DMS153 (cell line): ENCODE measurements at regions not wholly inside any gene's neighbourhood (a gene's known extent, or its start where the extent isn't known, plus 50 kb on each side); places are given as distances from the start of the nearest gene placed in this dataset.
A peak's percentile ranks its signal among the peaks of the same experiment; 100 is the strongest.
"Not testable (repeated sequence)": the region's sequence is repeated elsewhere in the genome, so short reads cannot be mapped to it uniquely, and the experiment has no call there.

Source experiments
- DNase-seq: peaks from one replicate; lab custom pipeline; 2025; lab: John Stamatoyannopoulos, UW

DNA sequence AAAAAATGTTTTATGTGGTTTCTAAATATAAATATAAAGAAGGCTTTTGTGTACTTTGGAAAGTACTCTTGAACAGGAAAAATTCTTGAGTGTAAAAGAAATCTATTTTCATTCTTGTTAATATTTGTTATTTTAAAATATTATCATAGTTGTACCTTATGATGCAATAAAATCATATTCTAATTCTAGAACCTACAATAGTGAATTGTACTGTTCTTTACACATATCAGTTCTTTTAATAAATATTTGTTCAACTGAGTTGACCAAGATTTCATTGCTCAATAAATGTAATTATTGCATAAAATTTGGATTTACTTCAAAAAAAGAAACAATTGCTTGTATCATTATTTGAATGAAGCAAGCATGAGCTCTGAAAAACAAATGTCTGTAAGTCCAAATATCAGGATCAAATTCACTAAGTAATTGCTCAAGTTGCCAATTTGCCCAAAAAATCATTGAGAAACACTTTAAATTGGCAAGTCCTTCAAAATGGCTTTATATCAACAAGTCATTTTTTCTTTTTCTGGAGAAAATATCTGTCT is 191.6 kb upstream of the SLC16A7 start:
- DNase-seq = no peak

DNA sequence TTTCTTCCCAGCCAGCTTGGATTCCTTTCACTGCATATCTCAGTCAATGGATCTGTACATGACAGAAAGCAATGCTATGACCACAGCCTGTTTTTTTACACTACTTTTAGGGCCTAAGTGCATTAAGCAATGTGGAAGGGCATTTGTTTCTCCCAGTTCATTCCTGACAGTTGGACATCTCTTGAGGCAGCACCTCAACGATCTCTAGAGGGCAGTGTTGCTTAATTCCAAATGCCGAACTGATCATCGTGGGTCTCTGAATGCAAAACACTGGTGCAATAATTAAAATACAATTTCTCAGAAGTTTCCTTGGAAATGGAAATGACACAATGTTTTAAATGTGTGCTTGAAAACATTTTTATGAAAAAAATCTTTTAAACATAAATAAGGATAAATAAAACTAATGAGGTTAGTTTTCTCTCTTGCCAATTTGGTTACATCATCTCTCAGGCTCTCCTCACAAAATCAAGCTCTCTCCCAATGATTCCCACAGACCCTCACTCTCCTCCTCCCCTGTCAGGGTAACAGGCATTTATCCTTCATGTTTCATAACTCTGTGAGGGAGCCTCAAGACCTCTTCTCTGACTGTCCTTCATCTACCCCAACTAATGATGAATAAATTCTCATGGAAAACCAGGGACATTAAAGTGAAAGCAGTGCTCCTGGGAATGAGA is 192.4 kb upstream of the SLC16A7 start:
- peak; percentile 12 for DNase-seq

DNA sequence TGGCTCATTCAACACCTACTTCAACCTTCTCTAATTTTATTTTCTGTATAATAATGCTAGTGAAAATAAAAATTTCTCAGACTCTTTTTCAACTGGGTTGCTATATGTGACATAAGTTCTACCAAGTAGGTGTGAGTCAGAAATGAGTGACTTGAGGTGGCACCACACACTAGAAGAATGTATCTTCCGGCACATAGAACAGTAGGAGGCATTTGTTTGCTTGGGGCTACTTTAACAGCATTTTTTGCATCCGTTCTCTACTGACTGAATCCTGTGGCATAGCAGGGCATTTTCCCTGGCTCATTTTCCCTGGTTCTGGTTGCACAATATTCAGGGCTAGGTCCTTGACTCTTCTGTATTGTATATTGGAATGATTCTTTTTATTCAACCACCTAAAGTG is 194.0 kb upstream of the SLC16A7 start:
- no peak for DNase-seq

DNA sequence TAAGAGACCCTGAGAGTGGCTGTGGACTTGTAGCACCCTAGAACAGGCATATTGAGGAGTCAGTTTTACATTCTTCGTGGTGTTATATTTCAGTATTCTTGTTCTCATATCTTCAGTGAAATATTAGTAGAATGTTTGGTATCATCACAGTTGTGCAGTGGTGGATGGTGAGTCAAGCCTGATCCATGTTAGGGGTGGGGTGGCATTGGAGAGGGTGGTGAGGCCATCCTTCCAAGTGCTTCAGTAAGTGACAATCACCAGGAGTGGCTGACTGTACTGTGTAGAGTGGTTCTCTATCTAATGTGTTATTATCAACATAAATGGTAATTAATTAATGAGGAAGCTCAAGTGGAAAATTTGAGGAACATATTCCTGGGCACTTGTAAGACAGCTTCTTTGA is 197.7 kb upstream of the SLC16A7 start:
- no peak for DNase-seq

DNA sequence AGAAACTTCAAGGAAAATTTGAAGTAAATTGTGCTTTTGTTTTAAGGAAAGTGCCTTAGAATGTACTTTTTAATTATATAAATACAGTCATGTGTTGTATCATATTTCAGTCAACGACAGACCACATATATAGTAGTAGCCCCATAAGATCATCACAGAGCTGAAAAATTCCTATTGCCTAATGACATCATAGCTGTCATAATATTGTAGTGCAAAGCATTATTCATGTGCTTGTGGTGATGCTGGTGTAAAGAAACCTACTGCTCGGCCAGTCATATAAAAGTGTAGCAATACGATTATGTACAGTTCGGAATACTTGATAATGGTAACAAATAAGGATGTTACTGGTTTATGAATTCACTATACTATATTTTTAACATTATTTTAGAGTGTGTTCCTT is 198.9 kb upstream of the SLC16A7 start:
- DNase-seq = no peak

DNA sequence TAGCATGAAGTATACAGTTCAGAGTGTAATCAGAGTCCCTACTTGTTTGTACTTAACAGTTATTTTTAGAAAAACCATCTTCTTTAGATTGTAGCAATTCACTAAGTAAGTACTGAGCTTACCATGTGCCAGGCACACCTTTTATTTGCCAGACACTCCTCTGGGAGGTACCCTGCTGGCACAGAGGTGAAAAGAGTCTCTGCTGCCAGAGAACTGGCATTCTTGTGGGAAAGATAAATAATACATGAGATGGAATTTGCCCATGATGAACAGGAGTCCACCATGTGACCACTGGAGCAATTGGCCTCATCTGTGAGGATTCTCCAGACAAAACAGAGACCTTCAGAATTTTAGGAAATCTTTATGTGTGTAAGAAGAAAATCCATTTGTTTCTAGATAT is 199.3 kb upstream of the SLC16A7 start:
- no peak for DNase-seq

- DNase-seq = not testable (repeated sequence)
Observed at GRCh38 chr12:59395310-59395709, 200.5 kb upstream of the SLC16A7 start.

GRCh38 chr12:59393506-59393905 is 202.3 kb upstream of the SLC16A7 start:
- no peak for DNase-seq

DNA sequence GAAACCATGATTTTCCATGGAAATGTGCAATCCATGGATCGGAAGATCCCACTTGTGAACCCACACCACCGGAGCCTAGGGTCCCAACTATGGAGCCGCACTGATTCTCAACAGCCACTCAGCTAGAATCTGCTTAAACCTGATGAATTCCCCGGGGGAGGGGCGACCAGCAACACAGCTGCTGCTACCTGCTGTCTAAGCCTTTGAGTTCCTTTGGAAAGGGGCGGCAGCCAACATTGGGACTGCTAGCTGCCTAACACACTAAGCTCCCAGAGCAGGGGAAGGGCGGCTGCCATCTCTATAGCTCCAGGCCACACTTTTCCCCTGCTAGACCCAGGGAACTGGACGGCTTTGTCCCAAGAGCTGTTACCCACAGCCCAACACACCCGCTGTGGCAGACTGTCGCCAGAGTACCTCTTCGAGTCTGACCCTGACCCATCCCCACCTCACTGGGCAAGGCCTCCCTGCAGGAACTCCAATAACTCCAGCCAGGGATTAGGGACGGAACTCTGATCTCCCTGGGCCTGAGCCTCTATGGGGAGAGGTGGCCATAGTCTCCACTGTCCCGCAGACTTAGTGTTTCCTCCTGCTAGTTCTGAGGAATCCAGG is 205.8 kb upstream of the SLC16A7 start:
- DNase-seq = no peak

DNA sequence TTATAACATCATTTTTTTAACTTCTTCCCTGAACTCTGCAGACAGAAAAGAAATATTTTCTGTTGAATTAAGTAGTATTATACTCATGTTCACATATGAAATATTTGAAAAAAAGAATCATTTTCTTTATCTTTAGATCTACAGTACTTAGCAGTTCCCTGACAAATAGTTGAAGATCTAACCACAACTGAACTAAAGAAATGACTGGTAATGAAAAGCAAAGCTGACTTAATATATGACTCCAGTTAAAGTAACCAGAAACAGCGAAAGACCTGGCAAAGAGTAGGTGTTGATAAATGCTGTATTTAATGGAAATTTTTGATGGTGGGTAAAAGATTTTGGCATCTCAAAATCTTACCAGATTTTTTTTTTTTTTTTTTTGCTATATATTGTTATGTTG is 207.1 kb upstream of the SLC16A7 start:
- no peak for DNase-seq

GRCh38 chr12:59388176-59388575 is 207.7 kb upstream of the SLC16A7 start:
- DNase-seq = peak; percentile 28

DNA sequence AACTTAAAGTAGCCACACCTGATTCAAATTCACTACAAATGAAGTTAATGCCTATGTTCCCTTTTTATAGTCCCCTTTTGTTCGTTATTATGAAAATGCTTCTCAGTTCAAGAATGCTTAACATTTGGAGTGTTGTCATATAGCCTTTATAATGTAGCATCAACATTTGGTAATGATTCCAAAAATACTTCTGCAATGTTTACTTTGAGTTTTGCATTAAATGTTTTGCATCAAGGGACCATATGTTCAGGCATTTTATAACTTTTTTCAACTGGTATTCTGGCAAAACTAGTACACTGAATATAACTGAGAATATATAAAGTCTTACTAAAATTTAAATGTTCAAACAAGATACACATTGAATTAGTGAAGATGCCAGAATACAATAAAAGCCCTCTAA is 209.6 kb upstream of the SLC16A7 start:
- no peak for DNase-seq

- DNase-seq = no peak
Observed at GRCh38 chr12:59383079-59383822, 212.6 kb upstream of the SLC16A7 start.

GRCh38 chr12:59382282-59383078 is 213.3 kb upstream of the SLC16A7 start:
- no peak for DNase-seq

DNA sequence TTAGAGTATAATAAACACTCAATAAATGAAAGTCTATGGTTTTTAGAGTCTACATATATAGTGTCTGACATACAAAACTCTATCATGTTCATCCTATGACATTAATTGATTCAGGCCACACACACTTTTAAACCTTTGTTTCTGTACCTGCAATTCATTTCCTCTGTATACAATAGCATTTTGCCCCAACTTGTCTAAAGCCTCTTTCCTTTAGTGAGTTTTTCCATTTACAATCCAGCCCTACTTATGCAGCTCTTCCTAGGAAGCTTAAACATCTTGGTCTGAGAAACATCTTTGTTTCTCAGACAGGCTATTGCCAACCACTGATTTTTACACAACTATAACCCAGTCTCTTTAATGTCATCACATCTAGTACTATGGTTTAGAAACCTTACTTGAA is 214.7 kb upstream of the SLC16A7 start:
- DNase-seq = no peak

DNA sequence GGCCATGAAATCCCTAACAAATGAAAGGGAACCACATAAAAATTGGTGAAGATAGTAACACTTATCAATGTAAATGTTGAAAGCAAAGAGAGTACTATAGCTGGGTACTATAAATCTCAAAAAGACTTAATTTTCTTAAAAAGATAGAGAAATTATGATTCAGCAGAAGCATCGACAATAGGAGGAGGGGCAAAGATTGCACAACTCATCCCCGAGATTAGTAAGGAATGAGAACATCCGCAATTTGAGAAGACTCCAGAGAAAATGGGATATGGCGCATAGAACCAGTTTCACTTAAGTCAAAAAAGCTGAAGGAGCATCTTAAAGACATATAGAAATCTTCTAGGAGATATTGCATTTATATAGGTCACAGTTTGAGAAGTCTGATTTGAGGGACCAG is 220.2 kb upstream of the SLC16A7 start:
- no peak for DNase-seq

DNA sequence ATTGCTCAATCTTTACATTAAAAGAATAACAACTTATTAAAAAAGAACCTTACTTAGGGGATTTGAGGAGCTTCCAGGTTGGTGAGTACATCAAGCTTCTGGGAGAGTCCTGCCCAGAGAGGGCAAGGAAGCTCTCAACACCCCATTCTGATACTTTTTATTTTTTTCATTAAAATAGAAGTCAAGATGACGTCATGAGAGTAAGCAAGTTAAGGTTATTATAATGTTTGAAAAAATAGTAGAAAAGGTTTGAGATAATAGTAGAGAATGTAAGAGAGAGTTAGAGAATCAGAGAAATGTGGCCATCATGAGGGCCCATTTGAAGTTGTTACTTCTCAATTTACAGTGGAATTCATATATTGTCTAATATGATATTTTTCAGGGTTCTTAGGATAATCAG is 221.0 kb upstream of the SLC16A7 start:
- no peak for DNase-seq

- DNase-seq = no peak
Observed at GRCh38 chr12:59372956-59373355, 222.9 kb upstream of the SLC16A7 start.

GRCh38 chr12:59370933-59371332 is 224.9 kb upstream of the SLC16A7 start:
- no peak for DNase-seq

GRCh38 chr12:59365133-59365532 is 230.7 kb upstream of the SLC16A7 start:
- no peak for DNase-seq

GRCh38 chr12:59357811-59358210 is 238.0 kb upstream of the SLC16A7 start:
- no peak for DNase-seq

DNA sequence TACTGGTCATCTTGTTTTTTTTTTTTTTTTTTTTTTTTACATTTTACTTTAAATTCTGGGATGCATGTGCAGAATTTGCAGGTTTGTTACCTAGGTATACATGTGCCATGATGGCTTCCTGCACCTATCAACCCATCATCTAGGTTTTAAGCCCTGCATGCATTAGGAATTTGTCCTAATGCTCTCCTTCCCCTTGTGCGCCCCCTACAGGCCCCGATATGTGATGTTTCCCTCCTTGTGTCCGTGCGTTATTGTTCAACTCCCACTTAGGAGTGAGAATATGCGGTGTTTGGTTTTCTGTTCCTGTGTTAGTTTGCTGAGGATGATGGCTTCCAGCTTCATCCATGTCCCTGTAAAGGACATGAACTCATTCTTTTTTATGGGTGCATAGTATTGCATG is 249.6 kb upstream of the SLC16A7 start:
- DNase-seq = not testable (repeated sequence)
